ENCODE measurements at regions not wholly inside any gene's neighbourhood (a gene's known extent, or its start where the extent isn't known, plus 50 kb on each side); places are given as distances from the start of the nearest gene placed in this dataset.
"Not testable (repeated sequence)": the region's sequence is repeated elsewhere in the genome, so short reads cannot be mapped to it uniquely, and the experiment has no call there.

DNA sequence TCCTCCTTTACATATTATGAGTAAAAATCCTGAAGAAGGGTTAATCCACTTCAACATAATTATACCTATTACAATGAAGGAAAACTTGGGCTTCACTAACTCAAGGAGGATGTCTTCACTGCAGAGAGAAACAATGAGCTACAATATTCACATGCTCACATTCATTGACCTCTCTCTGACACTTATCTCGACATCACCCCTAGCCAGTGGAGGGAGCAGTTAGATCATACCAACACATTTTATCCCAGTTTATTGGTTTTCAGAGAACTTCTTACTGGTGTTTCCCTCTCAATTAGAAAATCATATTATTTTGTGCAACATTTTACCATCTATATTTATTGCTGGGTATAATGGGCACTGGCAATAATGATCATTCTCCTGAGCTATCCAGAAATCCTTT lies 646.5 kb downstream of the TENT5A start:
- intact Hi-C loops (cut with DNase I; ENCODE audit: low total_unique reads) = no loop called here
- no peak overlapping the region for H3K27ac ChIP-seq
- no peaks in the 10 kb centered on the region for H3K4me1 ChIP-seq
- TF ChIP-seq EP300 (IDR thresholded peaks at IDR 0.05) (no peak), POLR2A (IDR thresholded peaks at IDR 0.05) (no peak), POLR2AphosphoS5 (IDR thresholded peaks at IDR 0.05) (no peak)
- TF ChIP-seq, protein P1, sequence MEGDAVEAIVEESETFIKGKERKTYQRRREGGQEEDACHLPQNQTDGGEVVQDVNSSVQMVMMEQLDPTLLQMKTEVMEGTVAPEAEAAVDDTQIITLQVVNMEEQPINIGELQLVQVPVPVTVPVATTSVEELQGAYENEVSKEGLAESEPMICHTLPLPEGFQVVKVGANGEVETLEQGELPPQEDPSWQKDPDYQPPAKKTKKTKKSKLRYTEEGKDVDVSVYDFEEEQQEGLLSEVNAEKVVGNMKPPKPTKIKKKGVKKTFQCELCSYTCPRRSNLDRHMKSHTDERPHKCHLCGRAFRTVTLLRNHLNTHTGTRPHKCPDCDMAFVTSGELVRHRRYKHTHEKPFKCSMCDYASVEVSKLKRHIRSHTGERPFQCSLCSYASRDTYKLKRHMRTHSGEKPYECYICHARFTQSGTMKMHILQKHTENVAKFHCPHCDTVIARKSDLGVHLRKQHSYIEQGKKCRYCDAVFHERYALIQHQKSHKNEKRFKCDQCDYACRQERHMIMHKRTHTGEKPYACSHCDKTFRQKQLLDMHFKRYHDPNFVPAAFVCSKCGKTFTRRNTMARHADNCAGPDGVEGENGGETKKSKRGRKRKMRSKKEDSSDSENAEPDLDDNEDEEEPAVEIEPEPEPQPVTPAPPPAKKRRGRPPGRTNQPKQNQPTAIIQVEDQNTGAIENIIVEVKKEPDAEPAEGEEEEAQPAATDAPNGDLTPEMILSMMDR (IDR thresholded peaks at IDR 0.05) = no peak
- H3K4me3 ChIP-seq = no peak overlapping the region
- H3K27me3 ChIP-seq = no peaks in the 10 kb centered on the region
- H3K9me3 ChIP-seq = no peaks in the 10 kb centered on the region
- 48 to 71% (median 49%) methylated on average over 1 of the region's 1 CpG for WGBS, 5 donors
- DNase-seq = no peak
- H3K36me3 ChIP-seq = no peaks in the 10 kb centered on the region

DNA sequence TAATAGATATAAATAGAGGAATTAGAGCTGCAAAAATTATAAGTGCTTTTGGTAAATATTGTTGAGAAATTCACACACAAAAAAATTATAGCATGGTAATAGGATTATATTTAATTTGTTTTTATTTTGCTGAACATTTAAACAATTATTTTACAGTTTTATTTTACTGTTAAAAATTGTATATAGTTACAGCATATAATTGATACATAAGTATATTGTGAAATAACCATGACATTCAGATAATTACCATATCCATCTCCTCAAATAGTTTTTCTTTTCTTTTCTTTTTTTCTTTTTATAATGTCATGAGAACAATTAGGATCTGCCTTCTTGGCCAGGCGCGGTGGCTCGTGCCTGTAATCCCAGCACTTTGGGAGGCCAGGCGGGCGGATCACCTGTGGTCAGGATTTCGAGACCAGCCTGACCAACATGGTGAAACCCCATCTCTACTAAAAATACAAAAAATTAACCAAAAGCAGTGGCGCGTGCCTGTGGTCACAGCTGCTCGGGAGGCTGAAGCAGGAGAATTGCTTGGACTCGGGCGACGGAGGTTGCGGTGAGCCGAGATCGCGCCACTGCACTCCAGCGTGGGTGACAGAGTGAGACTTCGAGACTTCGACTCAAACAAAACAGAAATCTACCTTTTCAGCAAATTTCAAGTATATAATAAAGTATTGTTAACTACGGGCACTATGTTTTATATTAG lies 654.2 kb downstream of the TENT5A start:
- Histone ChIP-seq H3K4me3 (no peak overlapping the region), H3K27ac (no peak overlapping the region), H3K36me3 (no peaks in the 10 kb centered on the region), H3K27me3 (no peaks in the 10 kb centered on the region), H3K9me3 (peaks cover 0 to 10% (median 0%) of the 10 kb centered on the region in 4 donors), H3K4me1 (no peaks in the 10 kb centered on the region)
- DNase-seq = no peak
- intact Hi-C loops (cut with DNase I; ENCODE audit: low total_unique reads) = no loop called here
- TF ChIP-seq POLR2AphosphoS5 (IDR thresholded peaks at IDR 0.05) = no peak
- TF ChIP-seq POLR2A (IDR thresholded peaks at IDR 0.05) = no peak
- WGBS, 5 donors = 90 to 93% (median 91%) methylated on average over 20 of the region's 20 CpGs

DNA sequence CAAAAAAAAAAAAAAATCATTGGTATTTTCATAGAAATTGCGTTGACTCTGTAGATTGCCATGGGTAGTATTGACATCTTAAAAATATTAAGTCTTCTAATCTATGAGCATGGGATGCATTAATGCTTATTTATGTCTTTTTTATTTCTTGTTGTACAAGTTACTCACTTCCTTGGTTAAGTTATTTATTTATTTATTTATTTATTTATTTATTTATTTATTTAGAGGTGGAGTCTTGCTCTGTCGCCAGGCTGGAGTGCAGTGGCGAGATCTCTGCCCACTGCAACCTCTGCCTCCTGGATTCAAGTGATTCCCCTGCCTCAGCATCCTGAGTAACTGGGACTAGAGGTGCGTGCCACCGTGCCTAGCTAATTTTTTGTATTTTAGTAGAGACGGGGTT lies 656.0 kb downstream of the TENT5A start:
- H3K4me1 ChIP-seq; H3K27ac ChIP-seq; DNase-seq; intact Hi-C loops (cut with DNase I; ENCODE audit: low total_unique reads); H3K9me3 ChIP-seq; H3K36me3 ChIP-seq; H3K4me3 ChIP-seq; H3K27me3 ChIP-seq: not testable (repeated sequence)
- 69 to 81% (median 71%) methylated on average over 6 of the region's 6 CpGs for WGBS, 5 donors

DNA sequence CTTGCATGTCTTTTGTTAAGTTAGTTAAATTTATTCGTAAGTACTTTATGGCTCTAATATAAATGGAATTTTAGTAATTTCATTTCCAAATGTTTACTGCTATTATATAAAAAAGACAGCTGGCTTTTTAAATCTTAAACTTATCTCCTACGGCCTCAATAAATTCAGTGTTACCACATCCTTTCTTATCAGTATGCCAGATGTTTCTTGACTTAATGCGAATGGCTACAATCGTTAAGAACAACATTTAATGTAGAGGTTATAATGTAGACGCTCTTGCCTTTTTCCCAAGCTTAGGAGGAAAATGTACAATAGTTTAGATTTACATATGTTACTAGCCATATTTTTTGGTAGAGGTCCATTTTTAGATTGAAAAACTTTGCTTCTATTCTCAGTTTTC lies 659.4 kb downstream of the TENT5A start:
- no peak overlapping the region for H3K4me3 ChIP-seq
- H3K36me3 ChIP-seq = no peaks in the 10 kb centered on the region
- H3K4me1 ChIP-seq = no peaks in the 10 kb centered on the region
- WGBS, 5 donors = 53 to 80% (median 63%) methylated on average over 5 of the region's 5 CpGs
- H3K27me3 ChIP-seq = no peaks in the 10 kb centered on the region
- no peaks in the 10 kb centered on the region for H3K9me3 ChIP-seq
- intact Hi-C loops (cut with DNase I; ENCODE audit: low total_unique reads) = no loop called here
- DNase-seq = peak in 1 of 2 donors; percentile 7
- no peak overlapping the region for H3K27ac ChIP-seq
- TF ChIP-seq POLR2A (IDR thresholded peaks at IDR 0.05) (no peak), POLR2AphosphoS5 (IDR thresholded peaks at IDR 0.05) (no peak), EP300 (IDR thresholded peaks at IDR 0.05) (no peak)
- TF ChIP-seq, protein P1 (IDR thresholded peaks at IDR 0.05) = no peak

DNA sequence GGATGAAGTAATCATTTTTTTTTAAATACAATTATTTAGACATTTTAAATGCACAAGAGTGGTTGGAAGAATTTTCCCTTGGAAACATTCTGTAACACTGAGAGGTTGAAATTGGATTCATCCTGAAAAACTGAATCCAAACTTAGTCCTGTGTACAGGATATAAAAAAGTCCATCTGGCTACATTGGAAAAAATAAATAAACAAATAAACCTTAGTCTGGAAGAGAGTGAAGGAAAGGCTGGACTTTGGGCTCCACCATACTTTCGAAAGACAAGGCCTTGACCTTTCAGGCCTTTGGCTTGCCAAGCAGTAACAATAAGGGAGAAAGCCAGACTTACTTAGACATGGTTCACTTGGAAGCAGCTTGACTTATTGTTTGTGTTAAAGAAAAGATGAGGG lies 664.3 kb downstream of the TENT5A start:
- Histone ChIP-seq H3K9me3 (no peaks in the 10 kb centered on the region), H3K27me3 (no peaks in the 10 kb centered on the region), H3K4me3 (no peak overlapping the region), H3K4me1 (no peaks in the 10 kb centered on the region), H3K36me3 (no peaks in the 10 kb centered on the region), H3K27ac (no peak overlapping the region)
- intact Hi-C loops (cut with DNase I; ENCODE audit: low total_unique reads) = no loop called here
- DNase-seq = peak in 1 of 2 donors; percentile 29
- WGBS, 5 donors = 58 to 75% (median 65%) methylated on average over 1 of the region's 1 CpG
- TF ChIP-seq, protein P1 (IDR thresholded peaks at IDR 0.05) = no peak
- TF ChIP-seq EP300 (IDR thresholded peaks at IDR 0.05) = no peak
- no peak for TF ChIP-seq POLR2AphosphoS5 (IDR thresholded peaks at IDR 0.05)
- no peak for TF ChIP-seq POLR2A (IDR thresholded peaks at IDR 0.05)

Measured in stomach (tissue), 8 donors.